Naive thymus-derived CD4-positive, alpha-beta T cell (primary cell): ENCODE measurements at regions not wholly inside any gene's neighbourhood (a gene's known extent, or its start where the extent isn't known, plus 50 kb on each side); places are given as distances from the start of the nearest gene placed in this dataset.

ENCODE experiments used
- ATAC-seq: fragments of 150-1000 bp; cut with Tn5 transposase; 2 replicates; pipeline ENCODE4 v1.10.0; 2021; ENCODE audit warnings: mild to moderate bottlenecking, moderate library complexity
- CTCF ChIA-PET: fragments of 350-600 bp; sonication (Branson Sonifier 250); formaldehyde crosslinking; loops from one replicate; lab custom pipeline; 2021; ENCODE audit warnings: antibody characterized with exemption; lab: Charles Lee
- POLR2A ChIA-PET: fragments of 350-600 bp; sonication (Branson Sonifier 250); formaldehyde crosslinking; loops from one replicate; lab custom pipeline; 2021; ENCODE audit warnings: antibody characterized with exemption, inconsistent platforms; lab: Charles Lee
- DNase-seq, 9 donors: peaks; one replicate each; pipeline versions ENCODE4 v3.0.0 to v3.0.0-alpha.2; 2020 to 2022; ENCODE audit warnings: mixed read lengths in 1 of 9
- H3K27ac ChIP-seq: one replicate; pipeline ENCODE4 v1.7.0; 2013; ENCODE audit warnings: mild to moderate bottlenecking, low read depth, low read length, moderate library complexity
- H3K27me3 ChIP-seq, 2 donors: one replicate each; pipeline ENCODE4 v1.7.0; 2013; ENCODE audit warnings: low read length in 2 of 2, mild to moderate bottlenecking in 2 of 2, moderate library complexity in 2 of 2; ENCODE audit not compliant: control insufficient read depth in 2 of 2, insufficient read depth in 2 of 2
- H3K36me3 ChIP-seq, 3 experiments: 1 replicate in 2 of 3; 2 replicates in 1 of 3; pipeline ENCODE4 v1.7.0; 2013; ENCODE audit warnings: low read length in 3 of 3, mild to moderate bottlenecking in 3 of 3, moderate library complexity in 1 of 3; ENCODE audit not compliant: insufficient read depth in 3 of 3, control insufficient read depth in 2 of 3
- H3K4me1 ChIP-seq, 2 donors: one replicate each; pipeline ENCODE4 v1.7.0; 2013; ENCODE audit warnings: low read length in 2 of 2, mild to moderate bottlenecking in 2 of 2, moderate library complexity in 1 of 2; ENCODE audit not compliant: control insufficient read depth in 2 of 2, insufficient read depth in 2 of 2
- H3K4me3 ChIP-seq: 2 replicates; pipeline ENCODE4 v1.7.0; 2013; ENCODE audit warnings: mild to moderate bottlenecking, low read length
- H3K9me3 ChIP-seq, 3 experiments: 1 replicate in 2 of 3; 2 replicates in 1 of 3; pipeline ENCODE4 v1.7.0; 2013; ENCODE audit warnings: low read length in 3 of 3; ENCODE audit not compliant: control insufficient read depth in 2 of 3
- H3K27ac Mint-ChIP-seq, 9 donors: one replicate each; pipeline ENCODE4 v1.8.0; 2020 to 2022; ENCODE audit warnings: mixed read lengths in 9 of 9, mild to moderate bottlenecking in 8 of 9, moderate library complexity in 5 of 9, inconsistent platforms in 2 of 9
- H3K27me3 Mint-ChIP-seq, 5 donors: one replicate each; pipeline ENCODE4 v1.8.0; 2021 to 2022; ENCODE audit warnings: mixed read lengths in 5 of 5, mild to moderate bottlenecking in 1 of 5
- H3K36me3 Mint-ChIP-seq, 5 donors: one replicate each; pipeline ENCODE4 v1.8.0; 2020 to 2022; ENCODE audit warnings: mixed read lengths in 5 of 5, mild to moderate bottlenecking in 3 of 5, inconsistent platforms in 1 of 5
- H3K4me1 Mint-ChIP-seq, 7 donors: one replicate each; pipeline ENCODE4 v1.8.0; 2020 to 2022; ENCODE audit warnings: mixed read lengths in 7 of 7, mild to moderate bottlenecking in 3 of 7, inconsistent platforms in 1 of 7
- H3K4me3 Mint-ChIP-seq, 10 donors: one replicate each; pipeline ENCODE4 v1.8.0; 2020 to 2022; ENCODE audit warnings: mild to moderate bottlenecking in 10 of 10, mixed read lengths in 10 of 10, moderate library complexity in 6 of 10, inconsistent platforms in 2 of 10
- H3K9me3 Mint-ChIP-seq, 11 donors: one replicate each; pipeline ENCODE4 v1.8.0; 2020 to 2022; ENCODE audit warnings: mixed read lengths in 11 of 11, mild to moderate bottlenecking in 4 of 11, inconsistent platforms in 1 of 11, moderate library complexity in 1 of 11
- intact Hi-C, 2 donors: fragments of 100-400 bp; cut with micrococcal nuclease; formaldehyde crosslinking; loops; one replicate each; pipeline ENCODE4 v1.15.1; 2023

DNA sequence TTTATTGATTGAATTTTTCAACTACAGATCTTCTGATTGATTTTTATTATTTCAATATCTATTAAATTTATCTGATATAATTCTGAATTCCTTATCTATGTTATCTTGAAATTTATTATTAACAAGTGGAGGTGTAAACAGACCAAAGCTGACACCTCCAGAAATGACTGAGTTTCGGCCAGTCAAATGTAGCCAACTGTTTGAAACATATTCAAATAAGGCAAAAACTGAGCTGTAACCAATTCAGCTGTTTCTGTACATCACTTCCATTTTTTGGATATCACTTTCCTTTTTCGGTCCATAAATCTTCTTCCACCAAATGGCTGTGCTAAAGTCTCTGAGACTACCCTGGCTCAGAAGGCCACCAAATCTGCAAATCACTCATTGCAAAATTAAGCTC lies 2127.3 kb upstream of the AGA start:
- Mint-ChIP-seq H3K36me3 (peaks cover 0 to 5% (median 0%) of the 10 kb centered on the region in 5 donors), H3K4me3 (no peak overlapping the region), H3K27me3 (no peaks in the 10 kb centered on the region), H3K9me3 (peaks cover 8 to 40% (median 13%) of the 10 kb centered on the region in 11 donors), H3K4me1 (no peaks in the 10 kb centered on the region), H3K27ac (no peak overlapping the region)
- Histone ChIP-seq H3K27me3 (no peaks in the 10 kb centered on the region), H3K27ac (no peak overlapping the region), H3K9me3 (no peaks in the 10 kb centered on the region), H3K4me3 (no peak overlapping the region), H3K36me3 (no peaks in the 10 kb centered on the region), H3K4me1 (no peaks in the 10 kb centered on the region)
- intact Hi-C loops: no loop called here
- CTCF ChIA-PET: no interaction called here
- POLR2A ChIA-PET: no interaction called here
- DNase-seq: no peak
- ATAC-seq: no peak

DNA sequence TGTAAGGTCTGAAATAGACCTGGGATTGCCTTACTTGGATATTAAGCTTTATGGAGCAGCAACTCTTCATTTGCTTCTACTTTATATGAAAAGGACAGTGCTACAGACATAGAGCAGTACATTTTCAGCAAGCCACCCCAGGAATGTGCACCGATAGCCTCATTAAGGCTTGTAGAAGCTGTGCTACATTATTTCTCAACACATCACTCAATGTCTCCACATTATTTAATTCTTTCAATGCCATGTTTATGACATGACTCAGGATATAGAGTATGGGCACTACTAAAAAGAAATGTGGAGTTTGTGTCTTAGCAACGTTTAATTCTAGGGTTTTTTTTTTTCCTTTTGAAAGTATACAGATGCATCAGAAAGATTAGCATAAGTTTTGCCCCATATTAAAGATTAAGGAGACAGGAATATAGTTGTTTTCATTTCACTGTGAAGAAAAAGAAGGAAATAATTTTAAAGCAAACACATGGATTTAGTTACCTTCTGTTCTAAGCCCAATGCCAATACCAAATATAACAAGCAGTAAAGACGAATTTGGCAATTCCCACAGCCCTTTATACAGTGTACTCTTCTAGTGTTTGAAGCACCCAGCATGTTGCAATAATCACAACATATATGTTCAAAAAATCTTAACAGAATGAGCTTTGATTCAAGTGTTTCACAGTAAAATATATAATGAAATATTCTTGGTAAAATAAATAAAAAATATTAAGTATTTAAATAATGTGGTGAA lies 2140.1 kb upstream of the AGA start:
- Histone ChIP-seq H3K4me3 (no peak overlapping the region), H3K9me3 (no peaks in the 10 kb centered on the region), H3K27me3 (no peaks in the 10 kb centered on the region), H3K27ac (no peak overlapping the region), H3K4me1 (no peaks in the 10 kb centered on the region), H3K36me3 (no peaks in the 10 kb centered on the region)
- ChIA-PET POLR2A (no interaction called here), CTCF (no interaction called here)
- ATAC-seq: no peak
- H3K4me1 Mint-ChIP-seq: no peaks in the 10 kb centered on the region
- H3K27ac Mint-ChIP-seq: no peak overlapping the region
- DNase-seq: no peak
- H3K4me3 Mint-ChIP-seq: no peak overlapping the region
- peaks cover 0 to 14% (median 3%) of the 10 kb centered on the region in 11 donors for H3K9me3 Mint-ChIP-seq
- no peaks in the 10 kb centered on the region for H3K27me3 Mint-ChIP-seq
- H3K36me3 Mint-ChIP-seq: no peaks in the 10 kb centered on the region
- intact Hi-C loops: no loop called here

DNA sequence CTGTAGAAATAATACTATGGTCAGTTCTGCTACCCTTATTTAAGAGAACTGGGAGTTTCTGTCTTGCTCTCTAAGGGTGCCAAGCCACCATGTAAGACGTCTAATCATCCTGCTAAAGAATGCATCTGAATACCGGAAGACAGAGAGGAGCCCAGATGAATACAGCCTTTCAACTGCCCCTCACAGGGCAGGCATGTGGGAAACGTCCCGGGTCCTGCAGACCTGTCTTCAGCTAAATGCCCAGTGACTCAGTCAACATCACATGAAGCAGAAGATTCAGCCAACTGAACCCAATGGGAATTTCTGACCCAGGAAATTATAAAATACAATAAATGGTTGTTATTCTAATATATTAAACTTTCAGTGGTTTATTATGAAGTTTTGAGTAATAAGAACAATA lies 2141.0 kb upstream of the AGA start:
- Histone ChIP-seq H3K36me3 (no peaks in the 10 kb centered on the region), H3K4me3 (no peak overlapping the region), H3K9me3 (no peaks in the 10 kb centered on the region), H3K27ac (no peak overlapping the region), H3K27me3 (no peaks in the 10 kb centered on the region), H3K4me1 (no peaks in the 10 kb centered on the region)
- Mint-ChIP-seq H3K27me3 (no peaks in the 10 kb centered on the region), H3K4me1 (no peaks in the 10 kb centered on the region), H3K36me3 (no peaks in the 10 kb centered on the region), H3K9me3 (peaks cover 0 to 11% (median 3%) of the 10 kb centered on the region in 11 donors), H3K4me3 (no peak overlapping the region), H3K27ac (no peak overlapping the region)
- no peak for ATAC-seq
- intact Hi-C loops: no loop called here
- DNase-seq: no peak
- POLR2A ChIA-PET: no interaction called here
- CTCF ChIA-PET: no interaction called here

DNA sequence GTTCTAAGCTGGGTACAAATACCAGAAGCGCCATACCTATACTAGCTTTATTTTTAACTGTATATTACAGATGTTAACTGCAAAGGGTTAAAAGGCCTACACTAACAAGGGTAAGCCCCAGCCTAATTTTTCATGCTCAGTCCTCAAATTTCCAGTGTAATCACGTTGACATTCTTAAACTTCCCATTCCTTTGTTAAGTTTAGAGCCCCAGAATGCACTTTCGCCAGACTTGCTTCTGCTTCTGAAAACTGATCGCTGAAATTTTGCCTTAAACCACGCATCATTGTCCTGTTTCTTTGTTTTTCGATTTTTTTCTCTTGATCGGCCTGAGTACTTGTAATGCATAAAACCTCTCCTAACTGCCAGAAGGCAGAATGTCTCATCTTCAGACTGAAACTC lies 2141.9 kb upstream of the AGA start:
- Mint-ChIP-seq H3K36me3 (no peaks in the 10 kb centered on the region), H3K4me3 (no peak overlapping the region), H3K27me3 (no peaks in the 10 kb centered on the region), H3K9me3 (peaks cover 0 to 8% (median 2%) of the 10 kb centered on the region in 11 donors), H3K4me1 (no peaks in the 10 kb centered on the region), H3K27ac (no peak overlapping the region)
- Histone ChIP-seq H3K9me3 (no peaks in the 10 kb centered on the region), H3K4me1 (no peaks in the 10 kb centered on the region), H3K27ac (no peak overlapping the region), H3K36me3 (no peaks in the 10 kb centered on the region), H3K27me3 (no peaks in the 10 kb centered on the region), H3K4me3 (no peak overlapping the region)
- ChIA-PET CTCF (no interaction called here), POLR2A (no interaction called here)
- DNase-seq (no peak), ATAC-seq (no peak)
- intact Hi-C loops: no loop called here

DNA sequence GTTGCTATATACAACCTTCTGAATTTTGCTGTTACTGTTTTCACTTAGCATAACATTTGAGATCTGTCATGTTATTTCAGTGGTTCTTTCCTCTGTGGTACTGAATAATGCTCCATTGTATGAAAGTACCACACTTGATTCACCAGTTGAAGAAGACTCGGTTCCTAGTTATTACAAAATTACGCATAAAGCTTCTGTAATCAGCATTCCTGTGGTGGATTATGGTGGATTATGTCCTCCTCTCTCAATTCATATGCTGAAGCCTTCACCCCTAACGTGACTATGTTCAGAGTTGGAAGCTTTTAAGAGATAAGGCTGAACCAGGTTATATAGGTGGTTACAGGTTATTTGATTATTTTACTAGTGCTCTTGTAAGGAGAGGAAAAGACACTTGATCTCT lies 2143.5 kb upstream of the AGA start:
- ATAC-seq: no peak
- no peak overlapping the region for H3K27ac Mint-ChIP-seq
- Histone ChIP-seq H3K4me3 (no peak overlapping the region), H3K9me3 (no peaks in the 10 kb centered on the region), H3K27me3 (no peaks in the 10 kb centered on the region), H3K27ac (no peak overlapping the region), H3K4me1 (no peaks in the 10 kb centered on the region), H3K36me3 (no peaks in the 10 kb centered on the region)
- DNase-seq: no peak
- H3K4me3 Mint-ChIP-seq: no peak overlapping the region
- H3K9me3 Mint-ChIP-seq: peaks cover 0 to 6% (median under 1%) of the 10 kb centered on the region in 11 donors
- ChIA-PET CTCF (no interaction called here), POLR2A (no interaction called here)
- H3K36me3 Mint-ChIP-seq: no peaks in the 10 kb centered on the region
- intact Hi-C loops: no loop called here
- H3K4me1 Mint-ChIP-seq: no peaks in the 10 kb centered on the region
- H3K27me3 Mint-ChIP-seq: no peaks in the 10 kb centered on the region

DNA sequence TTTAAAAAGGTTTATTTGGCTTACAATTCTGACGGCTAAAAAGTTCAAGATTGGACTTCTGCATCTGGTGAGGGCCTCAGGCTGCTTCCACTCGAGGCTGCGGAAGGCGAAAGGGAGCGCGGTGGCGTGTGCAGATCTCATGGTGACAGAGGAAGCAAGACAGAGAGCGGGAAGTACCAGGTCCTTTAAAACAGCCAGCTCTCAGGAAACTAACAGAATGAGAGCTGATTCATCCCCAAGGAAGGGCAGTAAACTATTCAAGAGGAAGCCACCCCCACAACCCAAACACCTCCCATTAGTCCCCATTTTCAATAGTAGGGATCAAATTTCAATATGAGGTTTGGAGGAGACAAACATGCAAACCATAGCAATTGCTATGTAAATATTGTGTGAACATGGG lies 2144.2 kb upstream of the AGA start:
- no peaks in the 10 kb centered on the region for H3K27me3 ChIP-seq
- POLR2A ChIA-PET: no interaction called here
- Mint-ChIP-seq H3K4me3 (no peak overlapping the region), H3K36me3 (no peaks in the 10 kb centered on the region), H3K27ac (no peak overlapping the region), H3K4me1 (no peaks in the 10 kb centered on the region), H3K9me3 (peaks cover 0 to 7% (median 3%) of the 10 kb centered on the region in 11 donors), H3K27me3 (no peaks in the 10 kb centered on the region)
- DNase-seq (no peak), ATAC-seq (no peak)
- H3K27ac ChIP-seq: no peak overlapping the region
- intact Hi-C loops: no loop called here
- no peaks in the 10 kb centered on the region for H3K36me3 ChIP-seq
- H3K9me3 ChIP-seq: no peaks in the 10 kb centered on the region
- CTCF ChIA-PET: no interaction called here
- no peaks in the 10 kb centered on the region for H3K4me1 ChIP-seq
- H3K4me3 ChIP-seq: no peak overlapping the region

DNA sequence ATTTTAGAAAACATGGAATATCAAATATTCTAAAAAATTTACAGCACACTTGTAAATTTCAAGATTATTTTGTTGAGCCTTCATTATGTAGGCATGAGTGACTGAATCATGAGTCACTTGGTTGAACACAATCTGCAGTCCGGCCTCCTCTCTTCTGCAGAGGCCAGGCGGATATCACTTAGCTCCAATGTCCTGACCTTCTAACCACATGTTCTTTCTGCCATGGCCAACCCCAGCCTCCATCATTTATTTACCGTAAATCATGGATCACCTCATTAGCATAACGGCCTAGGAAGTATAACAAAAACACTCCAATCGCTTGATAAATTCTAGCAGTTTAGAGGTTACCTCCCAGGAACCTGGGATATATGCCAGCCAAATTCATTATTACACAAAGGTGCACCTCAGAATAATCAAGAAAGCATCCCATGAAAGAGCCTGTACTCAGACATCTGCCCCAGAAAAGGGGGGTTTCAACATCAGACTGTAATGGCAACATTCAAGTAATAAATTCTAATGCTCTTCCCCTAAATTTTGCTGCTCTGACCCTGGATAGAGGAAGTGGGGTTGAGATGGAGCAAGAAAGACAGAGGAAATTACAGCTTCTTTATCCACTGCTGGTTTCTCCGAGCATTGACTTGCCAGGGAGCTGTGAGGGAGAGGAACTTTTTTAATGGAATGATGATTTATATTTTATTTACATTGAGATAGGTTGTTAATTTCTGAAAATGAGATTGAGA lies 2153.6 kb upstream of the AGA start:
- no peaks in the 10 kb centered on the region for H3K27me3 ChIP-seq
- ATAC-seq (no peak), DNase-seq (no peak)
- intact Hi-C loops: no loop called here
- Mint-ChIP-seq H3K27ac (no peak overlapping the region), H3K4me1 (no peaks in the 10 kb centered on the region), H3K36me3 (no peaks in the 10 kb centered on the region), H3K4me3 (no peak overlapping the region), H3K9me3 (peaks cover 0 to 21% (median 2%) of the 10 kb centered on the region in 11 donors), H3K27me3 (no peaks in the 10 kb centered on the region)
- H3K9me3 ChIP-seq: no peaks in the 10 kb centered on the region
- POLR2A ChIA-PET: no interaction called here
- CTCF ChIA-PET: no interaction called here
- no peak overlapping the region for H3K4me3 ChIP-seq
- H3K36me3 ChIP-seq: no peaks in the 10 kb centered on the region
- H3K4me1 ChIP-seq: no peaks in the 10 kb centered on the region
- no peak overlapping the region for H3K27ac ChIP-seq
